H1 (cell line): ENCODE measurements at regions not wholly inside any gene's neighbourhood (a gene's known extent, or its start where the extent isn't known, plus 50 kb on each side); places are given as distances from the start of the nearest gene placed in this dataset.

Experiments
- CTCF ChIP-seq, 3 experiments: IDR thresholded peaks; 1 replicate in 2 of 3; 2 replicates in 1 of 3; pipeline versions ENCODE4 v1.5.1 to v1.6.1; 2011; ENCODE audit warnings: low read length in 3 of 3, mild to moderate bottlenecking in 3 of 3, inconsistent platforms in 2 of 3, low read depth in 1 of 3, moderate library complexity in 1 of 3; ENCODE audit not compliant: insufficient read depth in 1 of 3; ENCODE audit errors: control extremely low read depth in 1 of 3
- POLR2A ChIP-seq, 2 experiments: IDR thresholded peaks; 1 replicate in 1 of 2; 2 replicates in 1 of 2; pipeline ENCODE4 v1.6.1; 2011; ENCODE audit warnings: low read depth in 2 of 2, low read length in 2 of 2, mild to moderate bottlenecking in 2 of 2; ENCODE audit errors: control extremely low read depth in 1 of 2
- TAF1 ChIP-seq: IDR thresholded peaks from 2 replicates; pipeline ENCODE4 v1.6.1; 2011; ENCODE audit warnings: mild to moderate bottlenecking, low read depth, low read length

DNA sequence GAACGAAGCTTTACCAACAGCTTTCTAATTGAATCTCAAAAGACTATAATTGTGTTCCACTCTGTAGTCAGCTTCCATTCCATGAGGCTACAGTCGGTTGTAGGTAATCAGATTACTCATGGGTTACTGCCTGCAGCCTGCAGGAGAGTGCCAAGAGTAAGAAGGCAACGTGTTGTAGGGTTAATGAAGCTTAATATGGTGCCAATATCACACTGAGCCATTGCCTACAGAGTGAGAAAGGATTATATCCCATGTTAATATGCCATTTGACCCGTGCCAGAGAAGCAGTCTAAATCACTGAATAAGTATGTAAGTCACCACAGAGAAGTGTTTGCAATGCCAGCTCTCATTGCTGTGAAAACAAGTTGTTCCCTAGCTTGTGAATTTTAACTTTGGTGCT, 734.5 kb upstream of the ACVR2A start:
- TF ChIP-seq POLR2A (IDR thresholded peaks at IDR 0.05; ENCODE audit: control extremely low read depth in 1 of 2, low read depth in 2 of 2, low read length in 2 of 2) (no peak), TAF1 (no peak), CTCF (IDR thresholded peaks at IDR 0.05; ENCODE audit: control extremely low read depth in 1 of 3, insufficient read depth in 1 of 3, low read depth in 1 of 3, low read length in 3 of 3) (no peak)
